ENCODE measurements at regions not wholly inside any gene's neighbourhood (a gene's known extent, or its start where the extent isn't known, plus 50 kb on each side); places are given as distances from the start of the nearest gene placed in this dataset.

GRCh38 chr15:91780387-91780786 lies 73.1 kb upstream of the SLCO3A1 start:
- no peak for TF ChIP-seq CTCF (IDR thresholded peaks at IDR 0.05; ENCODE audit: insufficient read depth, low read length)
- no peak overlapping the region for H3K4me3 ChIP-seq (ENCODE audit: low read depth, low read length)
- no peak for DNase-seq (ENCODE audit: low read depth)

- no peak for TF ChIP-seq CTCF (IDR thresholded peaks at IDR 0.05; ENCODE audit: insufficient read depth, low read length)
- DNase-seq (ENCODE audit: low read depth) = peak; percentile 2
- H3K4me3 ChIP-seq (ENCODE audit: low read depth, low read length) = no peak overlapping the region
These were observed 71.3 kb upstream of the SLCO3A1 start for GRCh38 chr15:91782221-91782620.

- no peak overlapping the region for H3K4me3 ChIP-seq (ENCODE audit: low read depth, low read length)
- DNase-seq (ENCODE audit: low read depth) = no peak
- no peak for TF ChIP-seq CTCF (IDR thresholded peaks at IDR 0.05; ENCODE audit: insufficient read depth, low read length)
These were observed 70.5 kb upstream of the SLCO3A1 start for GRCh38 chr15:91783008-91783407.

GRCh38 chr15:91783451-91783850 lies 70.1 kb upstream of the SLCO3A1 start:
- no peak for DNase-seq (ENCODE audit: low read depth)

GRCh38 chr15:91784973-91785709 lies 68.4 kb upstream of the SLCO3A1 start:
- H3K4me3 ChIP-seq (ENCODE audit: low read depth, low read length) = no peak overlapping the region
- no peak for DNase-seq (ENCODE audit: low read depth)
- no peak for TF ChIP-seq CTCF (IDR thresholded peaks at IDR 0.05; ENCODE audit: insufficient read depth, low read length)

More at GRCh38 chr15:91783451-91783850, 70.1 kb upstream of the SLCO3A1 start:
- no peak for TF ChIP-seq CTCF (IDR thresholded peaks at IDR 0.05; ENCODE audit: insufficient read depth, low read length)
- H3K4me3 ChIP-seq (ENCODE audit: low read depth, low read length) = no peak overlapping the region

- DNase-seq (ENCODE audit: low read depth) = no peak
- no peak for TF ChIP-seq CTCF (IDR thresholded peaks at IDR 0.05; ENCODE audit: insufficient read depth, low read length)
- no peak overlapping the region for H3K4me3 ChIP-seq (ENCODE audit: low read depth, low read length)
These were observed 66.3 kb upstream of the SLCO3A1 start for GRCh38 chr15:91787198-91787597.

- DNase-seq (ENCODE audit: low read depth) = no peak
These were observed 64.4 kb upstream of the SLCO3A1 start for GRCh38 chr15:91789136-91789535.

More at GRCh38 chr15:91789136-91789535, 64.4 kb upstream of the SLCO3A1 start:
- TF ChIP-seq CTCF (IDR thresholded peaks at IDR 0.05; ENCODE audit: insufficient read depth, low read length) = no peak
- H3K4me3 ChIP-seq (ENCODE audit: low read depth, low read length) = no peak overlapping the region
